GDM1 (cell line): ENCODE measurements at regions not wholly inside any gene's neighbourhood (a gene's known extent, or its start where the extent isn't known, plus 50 kb on each side); places are given as distances from the start of the nearest gene placed in this dataset.
"Not testable (repeated sequence)": the region's sequence is repeated elsewhere in the genome, so short reads cannot be mapped to it uniquely, and the experiment has no call there.

Experiments
- DNase-seq: peaks from one replicate; lab custom pipeline; 2025; lab: John Stamatoyannopoulos, UW

DNA sequence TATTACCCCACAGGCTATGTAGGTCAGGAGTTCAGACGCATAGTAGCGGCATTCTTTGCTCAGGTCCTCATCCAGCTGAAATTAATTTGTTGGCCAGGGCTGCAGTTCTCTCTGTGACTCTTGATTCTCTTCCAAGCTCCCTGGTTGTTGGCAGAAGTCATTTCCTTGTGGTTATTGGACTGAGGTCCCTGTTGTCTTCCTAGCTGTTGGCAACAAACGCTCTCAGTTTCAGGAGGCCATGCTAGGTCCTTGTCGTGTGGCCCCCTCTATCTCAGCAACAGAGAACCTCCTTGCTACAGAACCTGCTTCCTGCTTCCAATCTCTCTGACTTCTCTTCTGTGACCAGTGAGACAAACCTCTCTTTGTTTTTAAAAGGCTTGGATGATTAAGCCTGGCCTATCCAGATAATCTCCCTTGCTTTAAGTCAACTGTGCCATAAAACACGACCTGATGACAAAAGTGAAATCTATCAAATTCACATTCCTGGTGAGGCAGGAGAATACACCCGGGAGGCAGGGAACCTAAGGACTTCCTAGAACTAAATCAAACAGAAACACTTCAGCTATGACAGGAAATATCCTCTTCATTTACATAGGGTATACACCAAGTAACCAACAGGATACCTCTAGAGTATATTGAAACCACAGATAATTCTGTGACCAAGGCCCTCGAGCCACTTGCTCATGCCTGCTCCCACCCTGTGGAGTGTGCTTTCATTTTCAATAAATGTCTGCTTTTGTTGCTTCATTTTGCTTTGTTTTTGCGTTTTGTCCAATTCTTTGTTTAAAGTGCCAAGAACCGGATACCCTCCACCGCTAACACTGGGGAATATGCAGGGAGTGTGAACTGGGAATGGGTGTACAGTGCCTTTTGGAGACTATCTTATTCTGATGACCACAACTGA, 196.0 kb downstream of the BTBD3 start:
- DNase-seq = no peak

- not testable (repeated sequence) for DNase-seq
These were observed 211.4 kb downstream of the BTBD3 start for GRCh38 chr20:12129114-12129513.

DNA sequence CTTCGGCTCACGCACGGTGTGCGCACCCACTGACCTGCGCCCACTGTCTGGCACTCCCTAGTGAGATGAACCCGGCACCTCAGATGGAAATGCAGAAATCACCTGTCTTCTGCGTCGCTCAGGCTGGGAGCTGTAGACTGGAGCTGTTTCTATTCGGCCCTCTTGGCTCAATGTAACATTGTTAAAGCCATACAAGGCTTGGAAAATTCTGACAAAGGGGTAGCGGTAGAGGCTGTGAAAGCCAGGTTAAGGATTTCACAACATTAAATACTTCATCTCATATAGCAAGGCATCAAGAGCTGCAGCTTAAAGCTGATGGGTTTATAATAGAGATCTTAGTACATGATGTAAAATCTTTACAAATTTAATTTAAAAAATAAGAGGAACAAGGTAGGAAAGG, 211.8 kb downstream of the BTBD3 start:
- not testable (repeated sequence) for DNase-seq

DNA sequence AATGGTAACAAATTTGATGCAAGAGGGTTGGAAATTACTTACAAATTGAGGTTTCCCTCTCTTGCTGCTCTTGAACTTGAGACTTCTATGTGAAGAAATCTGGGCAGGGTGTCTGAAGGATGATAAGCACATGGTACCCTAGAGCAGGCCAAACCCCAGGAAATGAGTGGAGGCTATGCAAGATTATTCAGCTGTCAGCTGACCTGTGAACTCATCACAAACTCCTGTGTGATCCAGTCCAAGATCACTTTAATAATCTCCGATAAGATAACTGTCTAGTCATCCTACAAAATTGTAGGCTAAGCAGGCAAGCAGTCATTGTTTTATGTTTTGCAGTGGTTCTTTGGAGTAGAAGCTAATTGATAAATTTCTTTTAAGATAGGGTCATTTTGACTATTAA, 213.1 kb downstream of the BTBD3 start:
- no peak for DNase-seq

GRCh38 chr20:12133553-12133952, 215.9 kb downstream of the BTBD3 start:
- no peak for DNase-seq

GRCh38 chr20:12145951-12146350, 228.3 kb downstream of the BTBD3 start:
- not testable (repeated sequence) for DNase-seq

- DNase-seq = no peak
These were observed 235.3 kb downstream of the BTBD3 start for GRCh38 chr20:12152996-12153395.

DNA sequence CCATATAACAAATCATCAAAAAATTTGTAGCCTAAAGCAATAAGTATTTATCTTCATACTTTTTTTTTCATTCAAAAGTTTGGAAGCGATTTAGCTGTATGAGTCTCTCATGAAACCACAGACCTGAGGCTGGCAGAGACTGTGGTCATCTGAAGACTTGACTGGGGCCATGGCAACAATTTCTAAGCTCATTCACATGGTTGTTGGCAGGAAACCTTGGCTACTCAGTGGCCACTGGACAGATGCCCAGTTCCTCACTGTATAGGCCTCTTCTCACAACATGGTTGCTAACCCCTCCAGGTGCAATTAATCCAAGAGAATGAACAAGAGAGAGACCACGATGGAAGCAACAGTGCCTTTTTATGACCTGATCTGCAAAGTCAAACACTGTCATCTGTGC, 235.9 kb downstream of the BTBD3 start:
- no peak for DNase-seq

GRCh38 chr20:12156252-12156651, 238.6 kb downstream of the BTBD3 start:
- DNase-seq = no peak

GRCh38 chr20:12159261-12159660, 241.6 kb downstream of the BTBD3 start:
- no peak for DNase-seq

DNA sequence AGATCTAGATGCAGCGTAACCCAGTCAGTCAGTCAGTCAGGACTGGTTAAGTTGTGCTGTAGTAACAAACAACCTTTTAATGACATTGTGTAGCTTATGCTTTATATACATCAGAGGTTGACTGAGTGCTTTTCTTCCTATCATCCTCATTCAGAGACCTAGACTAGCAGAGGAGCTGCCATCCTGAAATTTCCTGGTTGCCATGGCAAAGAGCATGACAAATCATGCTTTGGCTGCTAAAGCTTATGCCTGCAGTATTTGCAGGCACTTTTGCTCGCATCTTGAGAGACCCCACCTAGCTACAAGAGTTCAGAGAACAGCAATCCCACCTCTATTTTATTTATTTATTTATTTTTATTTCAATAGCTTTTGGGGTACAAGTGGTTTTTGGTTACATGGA, 244.0 kb downstream of the BTBD3 start:
- DNase-seq = no peak

- DNase-seq = no peak
These were observed 248.5 kb downstream of the BTBD3 start for GRCh38 chr20:12166053-12166717.

GRCh38 chr20:12170406-12170805, 252.7 kb downstream of the BTBD3 start:
- no peak for DNase-seq

DNA sequence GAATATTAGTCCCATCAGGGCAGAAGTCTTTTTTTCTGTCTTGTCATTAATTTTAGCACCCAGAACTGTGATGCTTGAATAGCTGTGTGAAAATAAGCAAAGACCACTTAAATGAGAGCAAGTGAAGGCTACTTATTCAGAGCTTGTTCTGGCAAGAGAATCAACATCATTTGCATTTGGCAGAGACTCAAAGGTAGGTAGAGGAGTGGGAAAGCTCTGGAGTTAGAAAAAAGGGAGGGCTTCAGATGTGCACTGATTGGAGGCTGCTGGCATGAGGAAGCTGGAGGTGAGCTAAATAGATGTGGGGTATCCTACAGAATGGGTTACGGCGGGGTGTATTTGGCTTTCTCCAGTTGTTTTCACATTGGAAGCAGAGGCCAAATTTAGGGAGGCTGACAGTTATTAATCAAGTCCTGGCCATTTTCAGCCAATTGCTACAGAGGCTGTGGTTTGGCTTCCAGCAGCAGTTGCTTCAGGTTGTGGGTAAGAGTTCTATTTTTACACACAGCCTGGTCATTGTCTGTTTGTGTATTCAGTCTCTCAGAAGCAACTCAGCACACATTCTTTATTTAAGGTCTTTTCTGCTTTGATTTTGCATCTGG, 254.3 kb downstream of the BTBD3 start:
- no peak for DNase-seq

DNA sequence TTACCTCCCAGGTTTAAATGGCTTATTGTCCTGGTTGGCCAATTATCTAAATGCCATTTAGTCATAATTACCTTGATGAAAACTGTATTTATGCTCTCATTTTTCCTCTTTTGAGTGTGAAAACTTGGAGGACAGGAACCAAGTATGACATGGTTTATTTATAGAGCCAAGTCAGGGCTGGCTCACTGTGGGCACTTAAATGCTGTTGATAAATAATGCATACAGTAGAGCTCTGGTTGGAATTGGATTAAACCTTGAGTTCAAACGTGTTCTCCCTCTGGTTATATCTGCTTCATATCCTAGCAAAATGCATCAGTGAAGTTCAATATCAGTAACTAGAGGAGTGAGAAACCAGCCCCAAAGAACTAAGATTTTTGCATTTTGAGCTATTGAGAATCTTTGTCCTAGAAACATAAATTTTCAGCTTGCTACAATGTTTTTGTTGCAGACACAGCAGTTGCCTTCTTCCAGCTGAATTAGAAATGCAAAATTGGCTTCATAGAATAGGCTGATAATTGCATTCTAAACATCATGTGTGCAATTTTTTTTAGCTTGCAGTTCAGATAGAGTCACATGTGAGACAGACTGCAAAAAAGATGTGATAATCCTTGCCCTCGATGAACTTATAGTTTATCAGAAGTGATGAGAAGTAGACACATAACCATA, 255.8 kb downstream of the BTBD3 start:
- no peak for DNase-seq

GRCh38 chr20:12175538-12175937, 257.8 kb downstream of the BTBD3 start:
- DNase-seq = no peak

GRCh38 chr20:12177657-12178293, 260.1 kb downstream of the BTBD3 start:
- no peak for DNase-seq

DNA sequence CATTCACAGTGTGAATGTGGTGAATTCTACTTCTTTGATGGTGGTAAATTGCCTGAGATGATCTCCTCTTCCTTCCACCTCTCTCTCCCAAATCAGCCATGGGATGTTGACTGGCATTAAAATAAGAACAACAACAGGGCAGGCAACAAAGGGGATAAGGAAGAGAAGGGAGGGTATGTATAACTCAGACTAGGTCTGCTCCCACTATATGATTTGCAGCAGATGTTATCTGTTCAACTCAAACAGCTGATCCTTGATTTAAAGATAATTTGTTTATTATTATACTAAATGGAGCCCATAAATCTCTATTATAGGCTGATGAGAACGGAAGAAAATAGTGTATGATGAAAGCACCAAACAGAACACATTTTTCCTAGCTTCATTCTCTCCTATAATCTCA, 262.0 kb downstream of the BTBD3 start:
- DNase-seq = no peak

DNA sequence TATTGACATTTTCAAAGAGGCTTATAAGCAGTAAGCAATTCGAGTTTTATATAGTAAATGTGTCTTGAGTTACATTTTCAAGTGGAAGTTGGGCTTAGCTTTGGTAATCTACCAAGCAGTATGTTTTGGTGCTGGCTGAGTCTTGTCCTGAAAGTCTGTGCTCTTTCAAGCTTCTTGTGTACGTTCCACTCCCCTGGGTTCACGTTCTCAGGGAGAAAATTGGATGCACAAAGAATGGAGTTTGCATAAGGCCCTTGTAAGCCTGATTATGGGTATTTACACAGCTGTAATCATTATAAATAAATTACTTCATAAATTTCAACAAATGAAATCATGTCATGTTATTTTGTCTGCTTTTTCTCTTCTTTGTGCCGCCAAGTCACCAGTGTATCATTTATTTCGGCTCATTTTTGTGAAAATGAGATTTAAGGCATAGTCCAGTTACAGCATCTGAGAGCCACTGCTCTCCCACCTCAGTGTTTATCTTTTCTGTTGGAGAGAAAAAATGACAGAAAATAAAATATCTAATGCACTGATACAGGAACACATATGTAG, 262.5 kb downstream of the BTBD3 start:
- DNase-seq = no peak

DNA sequence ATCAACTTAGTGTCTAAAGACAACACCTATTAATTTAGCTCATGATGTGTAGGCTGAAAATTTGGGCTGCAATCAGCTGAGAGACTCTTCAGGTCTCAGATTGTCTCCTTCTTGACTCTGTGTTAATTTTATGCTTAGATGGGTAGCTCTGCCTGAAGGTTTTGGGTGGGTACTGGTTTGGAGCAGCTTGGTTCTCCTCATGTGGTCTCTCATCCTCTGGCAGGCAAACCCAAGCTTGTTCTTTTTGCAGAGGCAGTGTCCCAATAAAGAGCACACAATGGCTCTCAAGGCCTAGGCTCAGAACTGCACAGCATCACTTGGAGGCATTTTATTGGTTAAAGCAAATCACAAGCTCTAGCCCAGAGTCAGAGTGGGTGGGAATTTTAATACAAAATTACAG, 280.6 kb downstream of the BTBD3 start:
- DNase-seq = no peak

DNA sequence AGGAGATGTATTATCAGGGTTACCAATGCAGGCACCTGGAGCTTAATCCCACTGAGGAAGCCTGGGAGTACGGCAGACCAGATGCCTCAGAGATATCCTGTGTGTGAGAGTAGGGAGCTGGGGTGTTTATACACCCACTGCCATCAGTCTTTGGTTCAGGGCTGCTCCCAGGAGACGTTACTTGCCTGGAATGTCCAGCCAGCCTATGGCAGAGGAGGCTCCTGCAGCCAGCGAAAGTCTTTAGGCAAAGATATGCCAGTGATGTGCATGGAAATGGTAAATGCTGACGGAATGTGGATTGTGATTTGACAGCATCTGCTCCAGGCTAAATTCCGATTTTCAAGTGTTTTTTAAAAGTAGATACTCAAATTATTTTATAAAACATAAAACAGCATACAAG, 282.0 kb downstream of the BTBD3 start:
- DNase-seq = no peak
